ENCODE measurements at regions not wholly inside any gene's neighbourhood (a gene's known extent, or its start where the extent isn't known, plus 50 kb on each side); places are given as distances from the start of the nearest gene placed in this dataset.

DNA sequence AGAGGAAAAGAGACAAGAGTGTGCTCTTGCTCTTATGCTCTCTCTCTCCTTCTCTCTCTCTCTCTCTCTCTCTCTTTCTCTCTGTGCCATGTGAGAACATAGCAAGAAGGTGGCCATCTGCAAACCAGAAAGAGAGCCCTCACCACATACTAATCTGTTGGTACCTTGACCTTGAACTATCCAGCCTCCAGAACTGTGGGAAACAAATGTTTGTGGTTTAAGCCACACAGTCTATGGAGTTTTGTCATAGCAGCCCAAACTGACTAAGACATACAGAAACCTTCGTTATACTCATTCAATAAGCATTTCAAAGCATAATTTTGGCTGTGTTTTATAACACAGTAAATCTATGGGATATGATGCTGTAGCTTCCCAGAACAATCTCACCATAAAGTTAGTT lies 56.4 kb upstream of the PLPP4 start:
- TF ChIP-seq POLR2AphosphoS5 (IDR thresholded peaks at IDR 0.05): no peak
- TF ChIP-seq, protein P1, sequence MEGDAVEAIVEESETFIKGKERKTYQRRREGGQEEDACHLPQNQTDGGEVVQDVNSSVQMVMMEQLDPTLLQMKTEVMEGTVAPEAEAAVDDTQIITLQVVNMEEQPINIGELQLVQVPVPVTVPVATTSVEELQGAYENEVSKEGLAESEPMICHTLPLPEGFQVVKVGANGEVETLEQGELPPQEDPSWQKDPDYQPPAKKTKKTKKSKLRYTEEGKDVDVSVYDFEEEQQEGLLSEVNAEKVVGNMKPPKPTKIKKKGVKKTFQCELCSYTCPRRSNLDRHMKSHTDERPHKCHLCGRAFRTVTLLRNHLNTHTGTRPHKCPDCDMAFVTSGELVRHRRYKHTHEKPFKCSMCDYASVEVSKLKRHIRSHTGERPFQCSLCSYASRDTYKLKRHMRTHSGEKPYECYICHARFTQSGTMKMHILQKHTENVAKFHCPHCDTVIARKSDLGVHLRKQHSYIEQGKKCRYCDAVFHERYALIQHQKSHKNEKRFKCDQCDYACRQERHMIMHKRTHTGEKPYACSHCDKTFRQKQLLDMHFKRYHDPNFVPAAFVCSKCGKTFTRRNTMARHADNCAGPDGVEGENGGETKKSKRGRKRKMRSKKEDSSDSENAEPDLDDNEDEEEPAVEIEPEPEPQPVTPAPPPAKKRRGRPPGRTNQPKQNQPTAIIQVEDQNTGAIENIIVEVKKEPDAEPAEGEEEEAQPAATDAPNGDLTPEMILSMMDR (IDR thresholded peaks at IDR 0.05): no peak
- no peak for TF ChIP-seq POLR2A (IDR thresholded peaks at IDR 0.05)
- TF ChIP-seq EP300 (IDR thresholded peaks at IDR 0.05; ENCODE audit: low read depth): no peak
